GM18499 (cell line): ENCODE measurements at regions not wholly inside any gene's neighbourhood (a gene's known extent, or its start where the extent isn't known, plus 50 kb on each side); places are given as distances from the start of the nearest gene placed in this dataset.

Experiments used
- ATAC-seq: cut with Tn5 transposase; IDR thresholded peaks from one replicate; pipeline ENCODE4 v1.9.1; 2021; ENCODE audit warnings: moderate number of reproducible peaks; ENCODE audit not compliant: insufficient read depth, unreplicated experiment

DNA sequence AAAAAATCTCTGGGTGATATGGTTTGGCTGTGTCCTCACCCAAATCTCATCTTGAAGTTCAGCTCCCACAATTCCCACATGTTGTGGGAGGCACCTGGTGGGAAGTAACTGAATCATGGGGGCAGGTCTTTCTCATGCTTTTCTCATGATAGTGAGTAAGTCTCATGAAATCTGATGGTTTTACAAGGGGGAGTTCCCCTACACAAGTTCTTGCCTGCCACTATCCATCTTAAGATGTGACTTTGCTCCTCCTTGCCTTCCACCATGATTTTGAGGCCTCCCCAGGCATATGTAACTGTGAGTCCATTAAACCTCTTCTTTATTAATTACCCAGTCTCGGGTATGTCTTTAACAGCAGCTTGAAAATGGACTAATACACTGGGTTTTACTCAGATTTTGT, 513.9 kb downstream of the TLE4 start:
- no peak for ATAC-seq

DNA sequence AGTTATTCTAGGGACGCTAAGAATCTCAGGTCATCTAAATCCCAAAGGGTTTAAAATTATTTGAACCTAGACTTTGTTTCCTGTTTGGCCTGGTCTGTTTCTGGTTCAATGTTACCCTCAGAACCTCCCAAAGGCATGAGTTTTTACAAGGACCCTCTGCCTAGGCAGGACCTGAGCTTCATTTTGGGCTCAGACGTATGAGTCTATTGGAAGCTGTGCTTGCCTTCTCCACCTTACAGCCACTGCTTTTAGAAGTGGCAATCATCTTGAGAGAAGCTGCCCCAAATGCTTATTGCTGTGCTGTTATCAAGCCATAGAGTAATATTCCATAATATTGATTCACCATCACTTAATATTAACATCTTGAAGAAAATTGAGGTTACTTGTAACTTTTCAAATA, 510.4 kb downstream of the TLE4 start:
- no peak for ATAC-seq

DNA sequence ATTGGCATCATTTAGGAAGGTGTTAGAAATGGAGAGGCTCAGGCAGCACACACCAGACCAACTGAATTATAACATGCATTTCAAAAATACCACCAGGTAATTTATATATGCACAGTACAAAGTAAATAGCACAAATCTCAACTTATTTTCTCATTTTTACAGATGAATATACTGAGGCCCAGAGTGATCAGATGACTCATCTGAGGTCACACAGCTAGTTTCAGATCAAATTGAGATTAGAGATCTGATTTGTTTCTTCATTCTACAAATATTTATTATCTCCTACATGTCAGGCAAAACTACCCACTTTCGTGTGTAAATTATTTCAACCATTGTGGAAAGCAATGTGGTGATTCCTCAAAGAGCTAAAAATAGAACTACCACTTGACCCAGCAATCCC, 507.1 kb downstream of the TLE4 start:
- no peak for ATAC-seq

DNA sequence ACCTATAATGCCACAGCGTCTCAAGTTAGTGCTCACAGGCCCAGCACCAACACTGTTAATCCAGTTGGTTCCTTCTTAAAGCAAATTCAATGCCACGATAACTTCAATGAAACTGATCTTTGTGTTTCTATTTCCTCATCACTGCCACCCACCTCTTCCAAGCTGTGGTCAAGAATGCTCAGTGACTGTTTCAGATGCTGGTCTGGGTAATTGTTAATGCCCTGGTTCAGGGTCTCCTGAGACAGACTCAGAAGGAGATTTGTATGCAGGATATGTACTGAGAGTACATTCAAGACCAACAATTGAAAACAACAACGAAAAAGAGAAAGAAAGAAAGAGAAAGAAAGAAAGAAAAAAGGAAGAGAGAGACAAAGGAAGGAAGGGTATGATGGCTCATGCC, 505.3 kb downstream of the TLE4 start:
- no peak for ATAC-seq

DNA sequence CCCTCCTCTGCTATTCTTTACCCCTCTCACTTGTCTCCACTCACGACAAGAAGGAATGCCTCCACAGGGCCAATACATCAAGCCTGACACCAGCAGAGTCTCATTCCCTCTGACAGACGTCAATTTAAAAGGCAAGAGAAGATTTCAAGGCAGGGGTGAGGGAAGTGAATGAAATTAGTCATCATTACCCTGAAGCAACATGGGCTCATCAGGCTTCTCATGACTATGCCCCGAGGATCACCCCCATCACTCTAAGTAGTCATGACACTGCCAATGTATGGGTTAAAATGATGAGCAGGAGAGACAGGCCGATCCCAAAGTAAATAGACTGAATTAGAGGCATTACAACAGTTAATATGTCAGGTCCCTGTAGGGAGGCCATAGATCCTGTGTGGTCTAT, 504.4 kb downstream of the TLE4 start:
- ATAC-seq, result no peak

DNA sequence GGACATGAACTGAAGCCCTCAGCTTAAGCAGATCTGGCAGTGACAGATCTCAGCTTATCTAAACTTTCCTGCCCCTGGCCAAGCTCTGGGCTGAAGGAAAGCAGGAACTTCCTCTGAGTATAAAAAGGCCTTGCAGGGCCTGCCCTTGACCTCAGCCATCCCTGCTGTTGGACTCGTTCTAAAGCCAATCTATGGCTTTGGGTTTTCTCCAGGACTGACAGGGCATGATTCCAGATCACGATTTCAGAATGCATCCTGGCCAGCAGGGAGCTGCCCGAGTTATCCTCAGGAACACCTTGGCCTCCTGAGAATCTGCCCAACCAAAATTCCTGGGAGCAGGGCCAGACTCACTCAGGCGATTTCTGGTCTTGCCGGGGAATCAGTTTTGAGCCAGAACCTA, 502.7 kb downstream of the TLE4 start:
- no peak for ATAC-seq

DNA sequence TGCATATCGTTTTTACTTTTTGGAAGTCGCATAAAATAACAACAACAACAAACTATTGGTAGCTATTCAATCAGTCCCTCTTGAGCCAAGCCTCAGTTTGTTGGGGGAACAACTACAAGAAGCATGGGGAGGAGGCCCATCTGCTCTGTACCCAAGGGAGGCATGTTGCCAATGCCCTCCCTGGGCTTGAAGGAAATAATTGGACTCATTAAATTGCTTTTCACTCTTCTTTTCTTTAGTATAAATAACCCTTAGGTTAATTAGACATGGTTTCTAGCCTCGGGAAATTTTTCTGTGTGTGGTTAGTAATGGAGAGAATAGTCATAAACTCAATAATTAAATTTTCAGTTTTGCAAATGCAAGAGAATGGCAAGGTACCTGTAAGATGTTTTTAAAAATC, 500.7 kb downstream of the TLE4 start:
- no peak for ATAC-seq

DNA sequence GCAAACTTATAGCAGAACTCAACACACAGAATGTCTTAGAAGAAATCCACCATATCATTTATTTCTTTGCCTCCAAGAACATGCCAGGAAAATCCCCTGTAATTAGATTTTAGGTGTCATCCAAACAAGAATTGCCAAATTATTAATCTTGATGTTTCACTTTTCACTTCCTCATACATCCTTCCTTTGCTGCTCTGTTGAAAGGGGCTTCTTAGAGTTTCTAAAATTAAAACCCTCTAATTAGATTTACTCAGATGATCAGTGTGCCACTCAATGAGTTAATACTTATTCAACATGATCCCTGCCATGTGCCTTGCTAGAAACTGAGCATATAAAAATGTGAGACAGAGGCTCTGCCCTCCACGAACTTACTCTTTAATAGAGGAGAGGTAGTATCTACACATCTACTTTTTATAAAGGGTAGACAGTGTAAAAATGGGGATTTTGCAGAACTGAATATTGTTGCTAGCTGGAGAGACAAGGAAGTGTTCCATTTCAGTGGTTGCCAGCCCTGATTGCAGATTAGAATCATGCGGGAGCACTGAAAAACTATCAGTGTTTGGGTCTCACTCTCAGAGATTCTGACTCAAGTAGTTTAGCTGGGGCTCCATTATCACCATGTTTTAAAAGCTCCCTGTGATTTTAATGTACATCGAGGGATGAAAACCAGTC, 498.4 kb downstream of the TLE4 start:
- ATAC-seq, result no peak

DNA sequence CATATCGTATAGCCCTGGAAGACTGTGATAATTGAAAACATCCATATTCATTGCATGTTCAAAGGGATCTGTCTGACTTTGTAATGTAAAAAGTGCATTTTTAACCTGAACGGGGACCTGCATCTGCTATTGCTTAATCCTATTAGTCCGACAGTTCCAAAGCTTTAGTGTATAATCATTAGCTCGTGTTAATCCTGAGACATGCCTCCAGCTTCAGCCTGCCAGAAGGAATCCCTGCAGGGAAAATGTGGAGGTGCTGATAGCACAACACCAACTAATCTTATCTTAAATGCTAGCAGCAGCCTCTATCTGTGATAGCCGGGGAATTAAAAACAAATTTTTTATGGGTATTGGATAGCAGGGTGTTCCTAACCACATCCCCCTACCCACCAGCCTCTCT, 495.2 kb downstream of the TLE4 start:
- ATAC-seq, result no peak

DNA sequence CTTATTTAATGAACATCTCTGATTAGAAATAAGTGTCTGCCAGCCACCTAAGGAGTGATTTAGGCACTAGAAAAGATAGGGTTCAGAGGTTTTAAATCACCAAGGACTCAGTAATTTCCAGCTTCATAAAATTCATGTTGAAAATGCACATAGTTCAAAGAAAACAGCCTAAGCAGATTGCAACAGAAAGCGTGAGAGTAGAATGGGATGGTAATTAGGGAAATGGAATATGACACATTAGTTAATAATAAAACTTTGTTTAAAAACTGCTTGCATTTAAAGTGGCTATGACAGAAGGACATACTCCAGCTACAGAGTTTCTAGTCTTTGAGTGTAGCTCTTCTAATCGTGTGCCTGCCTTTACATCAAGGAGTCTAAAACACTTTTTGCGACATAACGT, 490.8 kb downstream of the TLE4 start:
- ATAC-seq, result no peak

DNA sequence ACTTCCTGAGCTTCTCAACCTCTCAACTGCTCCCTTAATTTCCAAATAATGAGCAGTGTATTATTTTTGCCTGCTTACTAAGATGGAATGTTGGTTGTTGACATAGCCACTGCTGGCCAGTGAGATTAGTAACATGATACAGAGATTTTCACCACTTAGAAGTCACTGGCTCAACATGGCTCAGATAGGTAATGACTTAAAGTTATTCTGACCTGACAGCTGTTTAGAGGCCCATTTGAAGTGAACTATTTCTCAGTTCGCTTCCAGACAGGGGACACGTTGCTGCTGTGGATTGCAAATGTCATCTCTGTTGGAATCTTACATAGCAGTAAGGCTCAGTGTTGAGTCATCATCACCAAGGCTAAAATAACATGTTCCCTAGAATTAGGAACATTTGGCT, 490.2 kb downstream of the TLE4 start:
- ATAC-seq, result no peak

DNA sequence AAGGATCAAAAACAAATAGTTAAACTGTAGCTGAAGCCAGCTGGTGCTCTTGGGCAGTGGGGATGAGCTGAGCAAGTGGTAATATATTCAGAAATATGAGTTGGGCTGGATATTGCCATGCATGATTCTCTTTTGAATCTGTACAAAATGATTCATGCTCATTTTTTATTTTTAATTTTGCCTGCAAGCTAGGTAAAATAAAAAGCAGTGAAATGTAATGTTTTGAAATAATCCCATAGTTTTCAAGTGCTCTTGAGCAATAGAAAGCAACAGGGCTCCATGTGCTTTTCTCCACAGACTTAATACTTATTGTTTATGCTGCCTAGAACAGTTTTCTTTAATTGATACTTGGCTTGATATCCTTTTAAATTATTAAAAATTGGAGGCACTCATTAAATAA, 489.3 kb downstream of the TLE4 start:
- ATAC-seq, result no peak

DNA sequence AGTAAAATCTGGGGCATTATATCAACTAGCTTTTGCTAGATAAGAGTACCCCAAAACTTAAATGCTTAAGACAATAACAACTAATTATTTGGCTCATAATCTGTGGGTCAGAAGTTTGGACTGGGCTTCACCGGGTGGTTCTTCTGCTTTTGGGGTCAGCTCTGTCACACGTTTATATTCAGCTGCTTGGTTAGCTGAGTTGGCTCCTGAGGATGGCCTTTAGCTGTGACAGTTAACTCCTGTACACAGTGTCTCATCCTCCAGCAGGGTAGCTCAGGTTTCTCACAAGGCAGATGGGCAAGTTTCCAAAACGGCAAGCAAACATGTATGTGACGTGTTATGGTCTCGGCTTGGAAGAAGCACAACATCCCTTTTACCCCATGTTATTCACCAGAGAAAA, 488.2 kb downstream of the TLE4 start:
- ATAC-seq, result no peak

DNA sequence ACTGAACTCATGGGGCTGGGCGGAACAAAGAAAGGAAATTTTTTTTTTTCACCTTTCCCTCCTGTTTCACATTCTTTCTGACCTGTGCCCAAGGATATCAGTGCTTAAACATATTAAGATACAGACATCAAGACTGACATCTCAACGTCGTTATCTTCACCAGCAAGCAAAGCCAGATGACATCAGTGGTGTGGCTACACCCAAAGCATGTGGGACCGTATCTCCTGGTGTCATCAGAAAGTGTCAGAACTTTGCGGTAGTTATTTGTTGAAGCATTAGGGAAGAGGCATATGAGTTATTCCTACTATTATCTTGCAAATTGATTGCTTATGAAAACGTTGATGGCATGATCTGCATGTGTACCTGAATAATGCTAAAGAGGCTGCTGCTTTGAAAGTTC, 487.4 kb downstream of the TLE4 start:
- no peak for ATAC-seq

DNA sequence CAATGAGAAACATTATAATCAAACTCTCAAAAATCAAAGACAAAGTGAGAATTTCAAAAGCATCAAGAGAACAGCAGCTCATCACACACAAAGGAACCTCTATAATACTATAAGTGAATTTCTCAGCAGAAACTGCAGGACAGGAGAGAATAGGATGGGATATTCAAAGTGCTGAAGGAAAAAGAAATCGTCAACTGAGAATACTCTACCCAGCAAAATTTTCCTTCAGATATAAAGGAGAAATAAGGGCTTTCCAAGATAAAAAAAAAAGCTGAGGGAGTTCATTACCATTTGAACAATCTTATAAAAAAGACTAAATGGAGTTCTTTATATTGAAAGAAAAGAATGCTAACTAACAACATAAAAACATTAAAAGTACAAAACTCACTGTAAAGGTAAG, 481.1 kb downstream of the TLE4 start:
- ATAC-seq, result no peak

DNA sequence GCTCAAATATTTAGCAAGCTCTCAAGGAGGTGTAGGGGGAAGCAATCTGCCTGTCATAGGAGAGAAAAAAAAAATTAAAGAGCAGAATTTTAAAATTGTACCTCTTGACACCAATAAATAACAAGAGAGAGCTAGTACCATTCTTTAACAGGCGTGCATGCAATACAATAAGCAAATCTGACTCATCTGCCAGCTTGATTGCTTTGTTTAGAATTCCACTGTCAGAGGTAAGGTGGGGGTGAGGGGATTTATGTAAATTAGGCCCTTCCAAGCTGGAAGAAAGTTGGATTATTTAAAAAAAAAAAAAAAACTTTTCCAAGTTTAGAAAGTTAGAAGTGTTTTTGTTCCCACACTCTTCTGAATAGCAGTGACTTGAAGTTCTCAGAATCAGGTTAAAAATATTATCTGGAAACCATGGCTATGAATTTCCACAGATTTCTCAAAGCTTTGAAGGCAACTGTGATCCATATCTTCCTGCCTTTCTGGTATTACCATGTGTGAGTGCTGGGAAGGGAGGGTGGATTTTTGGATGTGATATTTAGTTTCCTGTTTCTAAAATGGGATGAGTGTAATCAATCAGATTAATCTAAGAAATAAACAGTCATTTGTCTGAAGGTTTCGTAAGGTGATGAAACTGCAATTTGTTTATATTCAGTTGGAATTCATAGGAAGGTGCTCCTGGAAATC, 477.5 kb downstream of the TLE4 start:
- no peak for ATAC-seq

DNA sequence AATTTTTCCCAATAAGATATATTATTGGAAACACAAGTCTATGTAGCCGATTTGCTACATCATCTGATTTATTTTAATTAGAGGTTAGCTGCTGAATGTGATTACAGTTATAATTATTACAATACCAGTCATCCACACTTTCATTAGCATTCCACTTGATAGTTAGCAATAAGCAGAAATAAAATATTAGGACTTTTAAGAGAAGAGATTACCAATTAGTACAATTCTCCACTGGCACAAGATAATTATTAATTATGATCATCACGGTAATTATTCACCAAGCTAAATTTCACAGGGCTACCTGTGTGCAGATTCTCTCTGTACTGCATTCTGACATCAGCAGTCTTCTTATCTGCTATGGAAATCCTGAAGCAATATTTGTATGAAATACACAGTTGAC, 474.7 kb downstream of the TLE4 start:
- ATAC-seq, result no peak

DNA sequence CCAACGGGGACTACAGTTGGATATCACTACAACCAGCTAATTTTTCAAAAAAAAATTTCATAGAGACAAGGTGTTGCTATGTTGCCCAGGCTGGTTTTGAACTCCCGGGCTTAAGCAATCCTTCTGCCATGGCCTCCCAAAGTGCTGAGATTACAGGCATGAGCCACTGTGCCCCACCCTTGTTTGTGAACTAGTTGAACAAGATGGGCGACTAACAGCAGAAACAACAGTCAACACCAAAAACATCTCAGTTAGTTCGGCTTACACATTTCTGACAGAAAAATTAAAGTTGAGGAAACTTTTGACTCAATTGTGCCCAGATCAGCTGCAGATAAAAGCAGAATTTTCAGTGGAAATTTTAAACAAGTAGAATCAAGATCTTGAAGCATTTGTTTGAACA, 470.1 kb downstream of the TLE4 start:
- no peak for ATAC-seq

DNA sequence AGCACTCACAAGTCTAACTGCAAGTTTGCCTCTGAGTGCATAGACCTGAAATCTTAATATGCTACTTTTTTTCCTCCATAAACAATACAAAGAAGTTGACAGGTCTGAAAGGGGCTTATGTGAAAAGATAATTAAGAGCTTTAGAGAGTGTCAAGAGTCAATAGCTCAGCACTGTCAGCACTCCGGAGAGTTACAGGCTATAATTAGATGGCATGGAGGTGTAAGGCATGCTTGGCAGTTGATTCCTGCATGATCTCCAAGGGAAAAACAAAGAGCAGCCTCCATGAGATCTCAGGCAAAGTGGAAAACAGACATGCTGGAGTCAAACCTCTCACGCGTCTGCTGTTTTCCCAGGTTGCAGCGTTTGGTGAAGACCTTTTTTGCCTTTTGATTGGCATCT, 468.7 kb downstream of the TLE4 start:
- no peak for ATAC-seq

DNA sequence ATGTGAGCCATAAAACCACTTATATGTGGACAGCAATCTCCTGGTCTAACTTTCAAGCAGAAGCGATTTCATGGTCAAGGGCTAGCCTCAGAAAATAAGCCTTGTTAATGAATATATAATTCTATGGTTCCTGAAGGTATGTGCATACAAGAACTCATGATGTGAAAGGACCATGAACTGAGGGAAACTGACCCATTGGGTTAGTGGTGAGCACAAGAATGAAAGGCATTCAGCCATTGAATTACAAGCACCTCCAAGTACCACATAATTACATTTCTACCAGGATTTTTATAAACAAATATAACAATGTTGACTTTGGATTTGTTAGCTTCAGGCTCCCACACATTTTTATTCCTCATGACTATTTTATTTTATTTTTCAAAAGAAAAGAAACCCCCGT, 459.0 kb downstream of the TLE4 start:
- ATAC-seq, result no peak

DNA sequence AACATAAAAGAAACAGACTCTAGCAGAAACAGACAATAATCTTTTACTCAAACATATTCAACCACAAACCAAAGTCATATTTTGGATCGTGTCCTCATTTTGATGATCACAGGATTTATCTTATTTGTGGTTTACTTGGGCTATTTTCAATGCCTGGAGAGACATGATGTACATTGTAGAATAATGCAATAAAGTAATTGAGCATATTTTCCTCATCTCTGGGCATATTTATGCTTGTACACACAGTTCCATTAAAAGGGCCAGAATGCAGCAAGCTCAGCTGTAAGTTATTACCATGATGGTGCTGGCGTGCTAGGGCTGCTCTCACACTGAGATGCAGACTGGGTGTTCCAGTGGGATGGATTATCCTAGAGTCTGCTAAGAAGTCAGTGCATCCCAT, 456.7 kb downstream of the TLE4 start:
- no peak for ATAC-seq

DNA sequence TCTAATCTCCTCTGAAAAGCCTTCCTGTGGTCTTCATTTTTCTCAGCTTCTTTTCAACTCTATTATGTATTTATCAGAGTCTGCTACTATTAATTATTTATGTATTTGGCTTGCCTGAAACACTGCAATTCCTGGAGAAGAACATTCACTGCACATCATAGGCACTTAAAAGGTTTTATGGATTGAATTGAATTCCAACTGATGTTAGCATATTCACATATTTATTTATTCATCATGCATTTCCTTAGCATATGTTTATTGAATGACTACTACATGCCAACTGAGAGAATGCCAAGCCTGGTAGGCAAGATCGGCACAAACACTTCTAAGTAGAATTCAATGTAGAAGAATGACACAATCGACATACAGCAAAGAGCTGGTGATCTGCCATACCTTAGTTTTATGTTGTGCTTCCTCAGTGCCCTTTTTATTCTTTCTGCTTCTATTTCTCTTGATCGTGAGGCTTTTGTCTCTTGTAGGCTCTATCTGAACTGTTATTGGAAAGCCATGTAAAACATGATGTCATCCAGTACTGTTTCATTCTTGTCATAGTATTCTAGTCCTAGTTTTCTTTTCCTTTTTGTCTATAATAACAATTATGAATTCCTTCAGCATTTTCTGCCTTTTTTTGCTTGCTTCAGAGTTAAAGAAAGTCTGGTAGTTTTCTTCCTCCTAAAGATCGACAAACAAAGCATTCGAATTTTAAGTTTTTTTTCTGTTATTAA, 454.2 kb downstream of the TLE4 start:
- no peak for ATAC-seq
